ENCODE measurements at regions not wholly inside any gene's neighbourhood (a gene's known extent, or its start where the extent isn't known, plus 50 kb on each side); places are given as distances from the start of the nearest gene placed in this dataset.

- H2AFZ ChIP-seq (ENCODE audit: low read depth): no peak overlapping the region
Observed at GRCh38 chr9:129397335-129397734, 219.3 kb upstream of the IER5L start.

DNA sequence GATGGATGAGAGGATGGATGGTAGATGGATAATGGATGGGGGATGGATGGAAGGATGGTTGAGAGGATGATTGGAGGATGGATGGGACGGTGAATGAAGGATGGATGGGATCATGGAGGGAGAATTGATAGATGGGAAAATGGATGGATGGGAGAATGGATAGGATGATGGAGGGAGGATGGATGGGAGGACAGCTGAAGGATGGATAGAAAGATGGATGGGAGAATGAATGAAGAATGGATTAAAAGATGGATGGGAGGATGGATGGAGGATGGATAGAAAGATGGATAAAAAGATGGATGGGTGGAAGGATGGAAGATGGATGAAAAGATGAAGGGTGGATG is 218.3 kb upstream of the IER5L start:
- no peaks in the 10 kb centered on the region; the same call in 1 of the 2 replicates for H3K27me3 ChIP-seq (ENCODE audit: insufficient read depth)
- H3K9ac ChIP-seq: no peak overlapping the region
- peaks cover 0 to 30% of the 10 kb centered on the region in 2 experiments; a peak in 1 of 4 replicates for H3K4me1 ChIP-seq (ENCODE audit: control insufficient read depth in 1 of 2, insufficient read depth in 2 of 2, low read depth in 1 of 2, low read length in 1 of 2)
- H3K36me3 ChIP-seq (replicated peaks in 1 of 2; ENCODE audit: control insufficient read depth in 1 of 2, insufficient read depth in 2 of 2, low read length in 1 of 2): no peaks in the 10 kb centered on the region
- ChIA-PET POLR2A (no interaction called here), CTCF (no interaction called here)
- no peaks in the 10 kb centered on the region for H4K20me1 ChIP-seq (ENCODE audit: insufficient read depth)
- no peaks in the 10 kb centered on the region for H3K9me3 ChIP-seq
- no peaks in the 10 kb centered on the region for H3K9me2 ChIP-seq
- H3K4me3 ChIP-seq (ENCODE audit: low read depth in 2 of 2, low read length in 1 of 2): no peak overlapping the region
- no peak for DNase-seq
- no peak overlapping the region for H2AFZ ChIP-seq (ENCODE audit: low read depth)
- WGBS (ENCODE audit: low lambda C conversion rate): 38% methylated on average over 1 of the region's 1 CpG
- TF ChIP-seq SMC3 (IDR thresholded peaks at IDR 0.05; ENCODE audit: low read depth, low read length): no peak
- TF ChIP-seq, protein P1, sequence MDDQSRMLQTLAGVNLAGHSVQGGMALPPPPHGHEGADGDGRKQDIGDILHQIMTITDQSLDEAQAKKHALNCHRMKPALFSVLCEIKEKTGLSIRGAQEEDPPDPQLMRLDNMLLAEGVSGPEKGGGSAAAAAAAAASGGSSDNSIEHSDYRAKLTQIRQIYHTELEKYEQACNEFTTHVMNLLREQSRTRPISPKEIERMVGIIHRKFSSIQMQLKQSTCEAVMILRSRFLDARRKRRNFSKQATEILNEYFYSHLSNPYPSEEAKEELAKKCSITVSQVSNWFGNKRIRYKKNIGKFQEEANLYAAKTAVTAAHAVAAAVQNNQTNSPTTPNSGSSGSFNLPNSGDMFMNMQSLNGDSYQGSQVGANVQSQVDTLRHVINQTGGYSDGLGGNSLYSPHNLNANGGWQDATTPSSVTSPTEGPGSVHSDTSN (IDR thresholded peaks at IDR 0.05): no peak
- TF ChIP-seq, protein P2, sequence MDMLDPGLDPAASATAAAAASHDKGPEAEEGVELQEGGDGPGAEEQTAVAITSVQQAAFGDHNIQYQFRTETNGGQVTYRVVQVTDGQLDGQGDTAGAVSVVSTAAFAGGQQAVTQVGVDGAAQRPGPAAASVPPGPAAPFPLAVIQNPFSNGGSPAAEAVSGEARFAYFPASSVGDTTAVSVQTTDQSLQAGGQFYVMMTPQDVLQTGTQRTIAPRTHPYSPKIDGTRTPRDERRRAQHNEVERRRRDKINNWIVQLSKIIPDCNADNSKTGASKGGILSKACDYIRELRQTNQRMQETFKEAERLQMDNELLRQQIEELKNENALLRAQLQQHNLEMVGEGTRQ (IDR thresholded peaks at IDR 0.05; ENCODE audit: borderline replicate concordance, low read depth, low read length): no peak
- TF ChIP-seq TCF12 (IDR thresholded peaks at IDR 0.05): no peak
- H3F3A ChIP-seq (replicated peaks; ENCODE audit: insufficient read depth): no peaks in the 10 kb centered on the region
- no peak overlapping the region for H3K4me2 ChIP-seq
- no peaks in the 10 kb centered on the region for H3K79me2 ChIP-seq (ENCODE audit: insufficient read depth)
- no peak overlapping the region for H3K27ac ChIP-seq (ENCODE audit: low read depth in 2 of 2, low read length in 1 of 2)

More at GRCh38 chr9:129397335-129397734, 219.3 kb upstream of the IER5L start:
- Histone ChIP-seq H3K36me3 (replicated peaks in 1 of 2; ENCODE audit: control insufficient read depth in 1 of 2, insufficient read depth in 2 of 2, low read length in 1 of 2) (no peaks in the 10 kb centered on the region), H3K27me3 (ENCODE audit: insufficient read depth) (no peaks in the 10 kb centered on the region; the same call in 1 of the 2 replicates), H3K27ac (ENCODE audit: low read depth in 2 of 2, low read length in 1 of 2) (no peak overlapping the region), H3K4me1 (ENCODE audit: control insufficient read depth in 1 of 2, insufficient read depth in 2 of 2, low read depth in 1 of 2, low read length in 1 of 2) (peaks cover 0 to 32% of the 10 kb centered on the region in 2 experiments; a peak in 1 of 4 replicates), H3K9me3 (no peaks in the 10 kb centered on the region), H3K79me2 (ENCODE audit: insufficient read depth) (no peaks in the 10 kb centered on the region), H3K9me2 (no peaks in the 10 kb centered on the region), H3K9ac (no peak overlapping the region), H3K4me3 (ENCODE audit: low read depth in 2 of 2, low read length in 1 of 2) (no peak overlapping the region), H3F3A (replicated peaks; ENCODE audit: insufficient read depth) (no peaks in the 10 kb centered on the region), H3K4me2 (no peak overlapping the region), H4K20me1 (ENCODE audit: insufficient read depth) (no peaks in the 10 kb centered on the region)
- DNase-seq: no peak
- POLR2A ChIA-PET: no interaction called here
- 71% methylated on average over 6 of the region's 6 CpGs for WGBS (ENCODE audit: low lambda C conversion rate)
- CTCF ChIA-PET: no interaction called here
- TF ChIP-seq RFX5 (IDR thresholded peaks at IDR 0.05; ENCODE audit: low read length): no peak
- TF ChIP-seq FOXM1 (IDR thresholded peaks at IDR 0.05; ENCODE audit: low read depth): no peak
- TF ChIP-seq, protein P2 (IDR thresholded peaks at IDR 0.05; ENCODE audit: borderline replicate concordance, low read depth, low read length): no peak
- no peak for TF ChIP-seq GABPA (IDR thresholded peaks at IDR 0.05; ENCODE audit: low read depth)
- TF ChIP-seq USF1 (IDR thresholded peaks at IDR 0.05; ENCODE audit: borderline replicate concordance, low read depth): no peak
- TF ChIP-seq NFIC (IDR thresholded peaks at IDR 0.05; ENCODE audit: borderline replicate concordance): no peak
- no peak for TF ChIP-seq RCOR1 (IDR thresholded peaks at IDR 0.05; ENCODE audit: low read length)
- TF ChIP-seq RAD21 (IDR thresholded peaks at IDR 0.05; ENCODE audit: low read length): no peak
- no peak for TF ChIP-seq JUND (IDR thresholded peaks at IDR 0.05)
- TF ChIP-seq, protein P3, sequence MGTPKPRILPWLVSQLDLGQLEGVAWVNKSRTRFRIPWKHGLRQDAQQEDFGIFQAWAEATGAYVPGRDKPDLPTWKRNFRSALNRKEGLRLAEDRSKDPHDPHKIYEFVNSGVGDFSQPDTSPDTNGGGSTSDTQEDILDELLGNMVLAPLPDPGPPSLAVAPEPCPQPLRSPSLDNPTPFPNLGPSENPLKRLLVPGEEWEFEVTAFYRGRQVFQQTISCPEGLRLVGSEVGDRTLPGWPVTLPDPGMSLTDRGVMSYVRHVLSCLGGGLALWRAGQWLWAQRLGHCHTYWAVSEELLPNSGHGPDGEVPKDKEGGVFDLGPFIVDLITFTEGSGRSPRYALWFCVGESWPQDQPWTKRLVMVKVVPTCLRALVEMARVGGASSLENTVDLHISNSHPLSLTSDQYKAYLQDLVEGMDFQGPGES (IDR thresholded peaks at IDR 0.05; ENCODE audit: low read depth, low read length): no peak
- no peak for TF ChIP-seq TEAD4 (IDR thresholded peaks at IDR 0.05; ENCODE audit: borderline replicate concordance, insufficient read depth)
- TF ChIP-seq TAF1 (IDR thresholded peaks at IDR 0.05; ENCODE audit: borderline replicate concordance, low read depth, low read length): no peak
- no peak for TF ChIP-seq ELF1 (IDR thresholded peaks at IDR 0.05)
- TF ChIP-seq YY1 (IDR thresholded peaks at IDR 0.05; ENCODE audit: low read depth): no peak
- no peak for TF ChIP-seq FOXJ3 (CRISPR knock-in tag; IDR thresholded peaks at IDR 0.05)
- TF ChIP-seq EP300 (IDR thresholded peaks at IDR 0.05; ENCODE audit: borderline replicate concordance in 1 of 2, low read depth in 1 of 2, low read length in 1 of 2): no peak
- no peak for TF ChIP-seq SIN3A (IDR thresholded peaks at IDR 0.05; ENCODE audit: borderline replicate concordance, low read depth, low read length)
